ENCODE measurements at regions not wholly inside any gene's neighbourhood (a gene's known extent, or its start where the extent isn't known, plus 50 kb on each side); places are given as distances from the start of the nearest gene placed in this dataset.

DNA sequence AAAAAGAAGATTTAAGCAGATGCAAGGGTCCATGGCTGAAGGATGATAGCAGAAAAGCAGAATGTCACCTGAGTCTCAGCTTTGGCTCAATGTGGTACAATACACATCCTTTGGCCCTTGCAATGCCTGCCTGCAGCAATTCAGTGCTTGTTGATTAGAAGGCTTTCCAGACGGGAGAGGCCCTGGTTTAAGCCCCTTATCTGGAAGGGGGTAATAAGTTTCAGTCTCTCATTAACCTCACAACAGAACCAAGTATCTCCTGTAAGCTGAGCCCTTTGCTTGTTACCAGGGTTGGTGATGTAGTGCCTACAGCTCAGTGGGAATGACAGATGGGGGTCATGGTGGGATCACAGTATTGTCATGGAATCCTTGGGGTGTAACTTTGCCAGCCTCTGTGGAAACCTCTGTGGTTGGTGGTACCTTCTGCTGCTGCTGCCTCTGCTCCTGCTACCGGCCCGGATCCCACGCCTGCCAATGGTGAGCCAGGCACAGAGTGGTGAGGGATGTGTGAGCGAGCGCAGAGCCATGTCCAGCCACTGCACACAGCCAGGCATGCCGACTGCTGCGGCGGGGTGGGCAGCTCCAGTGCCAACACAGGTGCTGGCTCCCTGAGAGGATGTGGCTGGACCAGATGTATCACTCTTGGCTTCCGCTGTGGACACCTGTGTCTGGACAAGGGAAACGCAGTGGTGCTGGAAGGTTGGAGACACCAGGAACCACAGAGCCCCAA lies 81.2 kb downstream of the ADRA2C start:
- no peak for DNase-seq (ENCODE audit: low read depth, low spot score)
- in situ Hi-C loops (cut with HindIII; ENCODE audit: low pct_unique_long_range_greater_than_20kb, low sequenced_read_pairs) = no loop called here

DNA sequence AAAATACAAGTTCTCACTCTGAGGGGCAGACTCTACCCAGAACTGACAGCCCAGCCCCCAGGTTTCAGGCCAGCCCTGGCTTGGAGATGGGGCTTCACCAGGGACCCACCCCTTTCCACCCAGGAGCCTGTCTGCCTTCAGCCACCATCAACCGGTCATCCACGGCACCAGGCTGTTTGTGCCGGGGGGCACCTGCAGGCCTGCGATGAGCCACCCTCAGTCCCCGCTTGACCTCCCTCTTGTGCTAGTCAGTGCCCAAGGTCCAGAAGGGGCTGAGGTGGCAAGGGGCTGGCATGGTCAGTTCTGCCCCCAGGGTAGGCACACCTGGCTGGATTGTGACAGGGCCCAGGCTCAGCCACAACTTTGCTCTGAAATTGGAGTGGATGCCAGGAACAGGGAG lies 82.1 kb downstream of the ADRA2C start:
- no peak for DNase-seq (ENCODE audit: low read depth, low spot score)
- in situ Hi-C loops (cut with HindIII; ENCODE audit: low pct_unique_long_range_greater_than_20kb, low sequenced_read_pairs) = no loop called here

DNA sequence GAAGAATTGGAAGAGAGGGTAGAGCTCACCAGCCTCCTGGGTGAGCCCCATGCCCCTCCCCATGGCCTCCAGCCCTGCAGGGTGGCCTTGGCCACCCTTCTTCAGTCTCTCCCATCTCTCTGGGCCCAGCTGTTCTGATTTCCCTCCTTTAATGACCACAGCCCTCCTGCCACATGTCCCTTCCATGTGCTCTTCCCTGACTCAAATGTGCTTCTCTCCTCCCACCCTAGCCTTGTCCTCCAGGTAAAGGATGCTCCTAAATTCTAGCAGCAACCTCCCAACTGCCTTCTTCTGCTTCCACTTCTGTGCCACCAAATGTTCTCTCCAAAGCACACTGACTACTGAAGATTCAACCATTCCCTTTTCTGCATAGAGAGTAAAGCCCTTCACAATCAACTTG lies 83.0 kb downstream of the ADRA2C start:
- DNase-seq (ENCODE audit: low read depth, low spot score) = no peak
- in situ Hi-C loops (cut with HindIII; ENCODE audit: low pct_unique_long_range_greater_than_20kb, low sequenced_read_pairs) = no loop called here

GRCh38 chr4:3850128-3850527 lies 83.9 kb downstream of the ADRA2C start:
- in situ Hi-C loops (cut with HindIII; ENCODE audit: low pct_unique_long_range_greater_than_20kb, low sequenced_read_pairs) = no loop called here
- no peak for DNase-seq (ENCODE audit: low read depth, low spot score)

DNA sequence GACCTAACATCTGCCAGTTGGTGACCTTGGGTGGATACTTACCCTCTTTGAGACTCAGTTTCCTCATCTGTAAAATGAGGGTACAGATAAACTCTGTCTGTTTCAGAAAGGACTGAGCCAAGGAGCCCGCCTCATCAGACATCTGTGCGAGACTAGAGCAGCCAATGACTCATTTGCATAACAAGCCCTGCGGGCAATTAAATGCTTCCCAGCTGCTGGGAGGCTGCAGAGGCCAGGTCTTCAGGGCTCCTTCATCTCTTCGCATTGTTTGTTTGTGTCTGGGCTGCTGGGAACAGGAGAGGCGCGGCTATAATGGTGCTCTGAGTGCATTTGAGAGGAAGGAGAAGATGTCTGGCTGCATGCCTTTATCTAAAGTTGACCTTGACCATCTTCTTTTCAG lies 85.0 kb downstream of the ADRA2C start:
- in situ Hi-C loops (cut with HindIII; ENCODE audit: low pct_unique_long_range_greater_than_20kb, low sequenced_read_pairs) = no loop called here
- DNase-seq (ENCODE audit: low read depth, low spot score) = no peak

DNA sequence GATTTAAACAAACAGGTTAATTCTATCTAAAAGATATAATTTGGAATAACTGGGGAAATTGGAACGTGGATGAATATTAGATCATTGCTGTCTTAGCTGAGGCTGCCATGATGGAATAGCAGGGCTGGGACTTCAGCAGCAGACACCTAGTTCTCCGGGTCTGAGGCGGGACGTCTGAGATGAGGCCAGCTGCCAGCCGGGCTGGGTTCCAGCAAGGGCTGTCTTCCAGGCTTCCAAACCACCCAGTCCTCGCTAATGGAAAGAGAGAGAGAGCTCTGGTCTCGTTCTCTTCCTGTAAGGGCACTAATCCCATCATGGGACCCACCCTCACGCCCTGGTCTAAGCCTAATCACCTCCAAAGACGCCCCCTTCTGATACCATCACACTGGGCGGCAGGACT lies 85.7 kb downstream of the ADRA2C start:
- in situ Hi-C loops (cut with HindIII; ENCODE audit: low pct_unique_long_range_greater_than_20kb, low sequenced_read_pairs) = no loop called here
- DNase-seq (ENCODE audit: low read depth, low spot score) = no peak

DNA sequence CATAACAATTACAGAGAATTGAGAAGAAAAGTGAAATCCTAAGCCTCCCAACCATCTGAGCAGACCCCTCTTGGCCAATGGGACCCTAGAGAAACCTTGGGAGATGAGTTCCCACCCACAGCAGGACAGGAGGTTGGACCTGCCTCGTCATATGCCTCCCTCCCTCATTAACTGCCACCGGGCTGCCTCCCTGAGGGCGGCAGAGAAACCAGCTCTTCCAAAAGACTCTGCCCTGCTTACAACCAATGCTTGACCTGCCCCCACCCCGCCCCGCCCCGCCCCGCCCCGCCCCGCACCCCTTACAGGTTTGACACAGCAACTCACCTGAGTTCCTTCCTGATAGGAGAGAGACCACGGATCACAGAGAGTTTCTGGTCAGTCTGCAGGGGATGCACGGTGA lies 86.1 kb downstream of the ADRA2C start:
- no peak for DNase-seq (ENCODE audit: low read depth, low spot score)
- in situ Hi-C loops (cut with HindIII; ENCODE audit: low pct_unique_long_range_greater_than_20kb, low sequenced_read_pairs) = no loop called here

GRCh38 chr4:3852711-3853110 lies 86.5 kb downstream of the ADRA2C start:
- in situ Hi-C loops (cut with HindIII; ENCODE audit: low pct_unique_long_range_greater_than_20kb, low sequenced_read_pairs) = no loop called here
- no peak for DNase-seq (ENCODE audit: low read depth, low spot score)

GRCh38 chr4:3853388-3854035 lies 87.3 kb downstream of the ADRA2C start:
- in situ Hi-C loops (cut with HindIII; ENCODE audit: low pct_unique_long_range_greater_than_20kb, low sequenced_read_pairs) = no loop called here
- no peak for DNase-seq (ENCODE audit: low read depth, low spot score)

DNA sequence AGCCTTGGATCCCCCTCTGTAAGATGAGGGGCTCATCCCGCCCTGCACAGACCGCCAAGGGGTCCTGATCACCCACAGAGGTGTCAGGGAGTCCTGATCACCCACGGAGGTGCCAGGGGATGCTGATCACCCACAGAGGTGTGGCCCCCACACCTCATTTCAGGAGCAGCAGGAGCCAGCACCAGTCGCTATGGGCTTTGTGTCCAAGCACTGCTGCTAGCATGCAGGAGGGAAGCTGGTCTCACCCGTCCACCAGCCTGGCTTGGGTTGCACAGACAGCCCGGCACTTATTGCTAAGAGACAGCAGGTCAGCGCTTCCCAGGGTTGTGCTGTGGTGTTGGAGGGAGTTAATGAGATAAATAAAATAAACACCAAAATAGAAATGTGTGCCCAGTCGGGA lies 88.5 kb downstream of the ADRA2C start:
- DNase-seq (ENCODE audit: low read depth, low spot score) = no peak
- in situ Hi-C loops (cut with HindIII; ENCODE audit: low pct_unique_long_range_greater_than_20kb, low sequenced_read_pairs) = no loop called here

DNA sequence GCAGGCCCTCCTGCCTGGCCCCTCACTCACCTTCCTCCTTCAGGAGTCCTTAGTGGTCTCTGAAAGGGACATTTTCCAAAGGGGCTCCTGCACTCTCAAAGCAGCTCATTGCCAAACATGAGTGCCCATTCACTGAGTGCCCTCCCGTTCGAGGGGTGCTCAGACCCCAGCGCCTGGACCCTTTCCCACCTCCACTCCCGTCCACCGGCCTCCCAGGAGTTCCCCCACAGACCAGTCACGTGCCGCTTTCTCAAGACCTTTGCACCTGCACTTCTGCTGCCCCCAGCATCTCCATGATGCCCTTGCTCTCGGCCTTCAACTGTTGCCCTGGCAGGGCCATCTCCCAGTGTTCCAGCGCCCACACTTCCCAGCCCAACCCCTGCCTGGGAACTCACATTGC lies 89.5 kb downstream of the ADRA2C start:
- DNase-seq (ENCODE audit: low read depth, low spot score) = no peak
- in situ Hi-C loops (cut with HindIII; ENCODE audit: low pct_unique_long_range_greater_than_20kb, low sequenced_read_pairs) = no loop called here

DNA sequence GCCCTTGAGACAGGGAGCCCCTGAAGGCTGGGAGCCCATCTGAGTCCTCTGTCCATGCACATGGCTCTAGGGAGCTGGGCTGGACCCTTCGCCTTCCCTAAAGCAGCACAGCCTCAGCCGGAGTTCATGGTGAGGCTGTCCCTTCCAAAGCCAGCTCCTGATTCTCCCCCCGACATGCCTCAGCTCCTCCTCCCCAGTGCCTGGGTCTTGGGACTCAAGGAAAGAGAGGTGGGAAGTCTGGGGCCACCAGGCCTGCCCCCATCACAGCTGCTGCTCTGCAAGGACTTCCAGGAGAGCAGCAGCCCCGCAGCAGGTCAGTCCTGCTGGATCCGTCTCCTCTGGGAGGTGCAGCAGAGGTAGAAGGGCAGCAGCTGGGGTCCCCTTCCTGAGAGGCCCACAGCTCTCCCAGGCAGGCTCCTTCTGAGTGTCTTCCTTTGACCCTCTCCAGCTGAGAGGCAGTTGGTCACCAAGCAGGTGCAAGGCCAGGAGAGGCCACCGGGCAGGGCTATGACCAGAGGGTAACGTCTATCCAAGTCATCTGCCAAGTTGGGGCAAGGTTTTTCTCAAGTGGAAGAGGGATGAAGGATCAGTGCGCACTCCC lies 90.5 kb downstream of the ADRA2C start:
- no peak for DNase-seq (ENCODE audit: low read depth, low spot score)
- in situ Hi-C loops (cut with HindIII; ENCODE audit: low pct_unique_long_range_greater_than_20kb, low sequenced_read_pairs) = no loop called here

DNA sequence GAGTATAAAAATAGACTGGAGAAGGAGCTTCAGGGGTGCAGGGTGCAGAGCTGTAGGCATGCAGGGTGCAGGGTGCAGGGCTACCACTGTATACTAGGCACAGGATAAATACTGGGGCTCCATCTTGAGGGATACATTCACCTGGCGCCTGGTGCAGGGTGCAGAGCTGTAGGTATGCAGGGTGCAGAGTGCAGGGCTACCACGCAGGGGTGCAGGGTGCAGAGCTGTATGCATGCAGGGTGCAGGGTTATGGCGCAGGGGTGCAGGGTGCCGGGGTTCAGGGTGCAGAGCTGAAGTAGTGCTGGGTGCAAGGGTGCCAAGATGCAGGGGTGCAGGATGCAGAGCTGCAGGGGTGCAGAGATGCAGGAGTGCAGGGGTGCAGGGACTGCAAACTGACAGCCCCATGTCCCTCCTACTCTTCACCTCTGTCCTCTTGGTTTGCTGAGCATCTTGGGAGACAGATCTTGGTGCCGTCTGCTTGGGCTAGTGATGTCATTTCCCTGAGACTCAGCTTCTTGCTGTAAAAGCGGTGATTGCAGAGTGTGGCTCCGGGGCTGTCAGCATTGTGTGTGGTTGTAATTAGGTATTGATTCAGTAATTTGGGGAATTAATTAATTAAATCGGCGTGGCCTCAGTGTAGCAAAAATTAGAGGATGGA lies 91.2 kb downstream of the ADRA2C start:
- DNase-seq (ENCODE audit: low read depth, low spot score) = no peak
- in situ Hi-C loops (cut with HindIII; ENCODE audit: low pct_unique_long_range_greater_than_20kb, low sequenced_read_pairs) = no loop called here

DNA sequence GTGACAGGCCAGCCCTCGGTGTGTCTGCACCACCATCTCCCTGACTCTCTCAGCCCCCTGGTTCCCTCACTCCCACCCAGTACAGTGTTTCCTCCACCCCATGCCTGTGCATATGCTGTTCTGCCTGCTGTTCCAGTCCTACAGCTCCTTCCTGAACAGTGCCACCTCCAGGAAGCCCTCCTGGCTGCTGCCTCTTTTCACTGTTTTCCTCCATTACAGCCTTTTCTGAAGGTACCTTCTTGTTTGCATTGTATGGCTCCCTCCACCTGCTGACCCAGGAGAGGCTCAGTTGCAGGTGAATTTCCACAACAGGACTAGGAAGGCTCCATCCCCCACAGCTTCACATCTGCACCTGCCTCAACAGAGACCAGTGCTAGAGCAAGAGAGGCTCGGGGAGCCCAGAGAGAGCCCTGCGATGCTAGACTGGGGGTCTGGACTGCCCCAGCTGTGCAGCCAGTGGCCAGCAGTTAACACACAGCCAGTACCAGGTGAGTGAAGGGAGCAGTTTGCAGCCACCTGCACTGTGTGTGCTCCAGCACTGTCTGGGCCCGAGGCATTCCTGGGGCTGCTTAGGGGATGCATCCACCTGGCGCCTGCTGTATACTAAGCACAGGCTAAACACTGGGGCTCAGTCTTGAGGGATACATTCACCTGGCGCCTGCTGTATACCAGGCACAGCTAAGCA lies 92.0 kb downstream of the ADRA2C start:
- in situ Hi-C loops (cut with HindIII; ENCODE audit: low pct_unique_long_range_greater_than_20kb, low sequenced_read_pairs) = no loop called here

GRCh38 chr4:3858765-3859388 lies 92.7 kb downstream of the ADRA2C start:
- in situ Hi-C loops (cut with HindIII; ENCODE audit: low pct_unique_long_range_greater_than_20kb, low sequenced_read_pairs) = no loop called here
- DNase-seq (ENCODE audit: low read depth, low spot score) = no peak

More for the DNA sequence above, 92.0 kb downstream of the ADRA2C start:
- no peak for DNase-seq (ENCODE audit: low read depth, low spot score)

GRCh38 chr4:3859571-3859970 lies 93.4 kb downstream of the ADRA2C start:
- DNase-seq (ENCODE audit: low read depth, low spot score) = no peak
- in situ Hi-C loops (cut with HindIII; ENCODE audit: low pct_unique_long_range_greater_than_20kb, low sequenced_read_pairs) = no loop called here

DNA sequence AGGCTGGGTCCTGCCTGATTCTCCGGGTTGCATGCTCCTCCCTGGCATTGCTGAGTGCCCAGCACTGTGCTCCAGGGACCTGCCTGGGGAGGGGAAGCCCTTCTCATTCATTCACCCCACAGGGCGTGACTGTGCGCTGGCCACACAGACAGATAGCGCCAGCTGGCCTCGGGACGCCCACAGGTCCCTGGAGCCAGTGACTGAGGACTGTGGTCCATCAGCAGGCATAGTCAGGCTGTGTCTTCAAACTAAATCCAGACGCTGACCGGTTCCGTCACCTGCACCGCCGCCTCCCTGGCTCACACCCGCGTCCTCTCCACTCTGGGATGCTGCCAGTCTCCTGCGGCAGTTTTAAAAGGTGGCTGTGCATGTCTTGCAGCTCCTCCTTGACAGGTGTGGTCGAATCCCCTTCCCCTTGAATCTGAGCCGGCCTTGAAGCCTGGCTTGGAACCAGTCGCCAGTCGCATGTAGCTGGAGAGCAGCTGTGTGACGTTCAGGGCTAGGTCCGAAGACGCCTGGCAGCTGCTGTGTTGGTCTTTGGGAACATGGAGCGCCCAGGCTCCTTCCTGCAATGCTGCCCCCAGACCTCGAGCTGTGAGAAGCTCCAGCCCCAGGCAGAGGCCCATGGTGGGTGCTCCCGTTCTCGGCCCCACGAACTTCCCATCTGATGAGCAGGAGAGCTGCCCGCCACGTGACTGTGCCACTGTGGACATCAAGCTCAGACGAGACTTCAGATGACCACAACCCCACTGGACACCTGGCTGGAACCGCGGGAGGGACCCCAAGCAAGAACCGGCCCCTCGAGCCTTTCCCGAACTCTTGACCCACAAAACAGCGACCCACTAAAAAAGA lies 94.1 kb downstream of the ADRA2C start:
- in situ Hi-C loops (cut with HindIII; ENCODE audit: low pct_unique_long_range_greater_than_20kb, low sequenced_read_pairs) = no loop called here
- no peak for DNase-seq (ENCODE audit: low read depth, low spot score)
